Brain microvascular endothelial cell (primary cell): ENCODE measurements at regions not wholly inside any gene's neighbourhood (a gene's known extent, or its start where the extent isn't known, plus 50 kb on each side); places are given as distances from the start of the nearest gene placed in this dataset.

Experiments
- DNase-seq: peaks from one replicate; pipeline ENCODE4 v3.0.0-alpha.2; 2020
- H3K27ac ChIP-seq: fragments of 250-450 bp; sonication (Bioruptor Pico); 2 replicates; pipeline ENCODE4 v1.5.1; 2020; ENCODE audit warnings: mild to moderate bottlenecking, moderate library complexity
- H3K27me3 ChIP-seq: fragments of 250-450 bp; sonication (Bioruptor Pico); replicated peaks from 2 replicates; pipeline ENCODE4 v1.5.1; 2020; ENCODE audit warnings: mild to moderate bottlenecking
- H3K36me3 ChIP-seq: fragments of 250-450 bp; sonication (Bioruptor Pico); replicated peaks from 2 replicates; pipeline ENCODE4 v1.5.1; 2020; ENCODE audit warnings: mild to moderate bottlenecking
- H3K4me3 ChIP-seq: 2 replicates; pipeline ENCODE4 v1.5.1; 2011; ENCODE audit warnings: low read depth, mild to moderate bottlenecking, control low read depth, low read length, moderate library complexity
- in situ Hi-C: cut with HindIII; loops from 2 replicates; pipeline ENCODE4 v1.10.0; 2017; ENCODE audit warnings: low sequenced_read_pairs, low pct_ligation_motif_present
- TF ChIP-seq, protein P1 (sequence below): IDR thresholded peaks from 2 replicates; pipeline ENCODE4 v1.5.1; 2011; ENCODE audit warnings: low read depth, mild to moderate bottlenecking, moderate library complexity, low read length, control low read depth, inconsistent platforms; ENCODE audit errors: missing control alignments

DNA sequence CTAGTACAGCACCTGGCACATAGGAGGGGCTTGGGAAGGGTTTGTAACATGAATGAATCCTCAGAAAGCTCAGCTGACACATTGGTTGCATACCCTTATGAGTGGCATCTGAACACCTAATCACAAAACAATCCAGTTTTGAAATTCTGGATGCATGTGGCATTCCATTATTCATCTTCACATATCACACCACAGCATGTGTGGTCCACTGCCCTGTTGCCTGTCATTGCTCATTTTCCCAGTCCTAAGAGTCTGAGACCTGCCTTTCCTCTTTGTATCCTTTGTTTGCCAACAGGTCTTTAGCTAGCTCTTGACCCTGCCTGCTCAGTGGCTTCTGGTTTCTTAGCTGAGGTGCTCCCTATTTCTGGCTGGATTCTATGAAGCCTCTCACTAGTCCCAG is 170.8 kb upstream of the ASIC2 start:
- Histone ChIP-seq H3K27ac (no peak overlapping the region), H3K27me3 (no peaks in the 10 kb centered on the region), H3K36me3 (no peaks in the 10 kb centered on the region), H3K4me3 (no peak overlapping the region)
- TF ChIP-seq, protein P1, sequence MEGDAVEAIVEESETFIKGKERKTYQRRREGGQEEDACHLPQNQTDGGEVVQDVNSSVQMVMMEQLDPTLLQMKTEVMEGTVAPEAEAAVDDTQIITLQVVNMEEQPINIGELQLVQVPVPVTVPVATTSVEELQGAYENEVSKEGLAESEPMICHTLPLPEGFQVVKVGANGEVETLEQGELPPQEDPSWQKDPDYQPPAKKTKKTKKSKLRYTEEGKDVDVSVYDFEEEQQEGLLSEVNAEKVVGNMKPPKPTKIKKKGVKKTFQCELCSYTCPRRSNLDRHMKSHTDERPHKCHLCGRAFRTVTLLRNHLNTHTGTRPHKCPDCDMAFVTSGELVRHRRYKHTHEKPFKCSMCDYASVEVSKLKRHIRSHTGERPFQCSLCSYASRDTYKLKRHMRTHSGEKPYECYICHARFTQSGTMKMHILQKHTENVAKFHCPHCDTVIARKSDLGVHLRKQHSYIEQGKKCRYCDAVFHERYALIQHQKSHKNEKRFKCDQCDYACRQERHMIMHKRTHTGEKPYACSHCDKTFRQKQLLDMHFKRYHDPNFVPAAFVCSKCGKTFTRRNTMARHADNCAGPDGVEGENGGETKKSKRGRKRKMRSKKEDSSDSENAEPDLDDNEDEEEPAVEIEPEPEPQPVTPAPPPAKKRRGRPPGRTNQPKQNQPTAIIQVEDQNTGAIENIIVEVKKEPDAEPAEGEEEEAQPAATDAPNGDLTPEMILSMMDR, result no peak
- in situ Hi-C loops, result no loop called here
- DNase-seq, result no peak

DNA sequence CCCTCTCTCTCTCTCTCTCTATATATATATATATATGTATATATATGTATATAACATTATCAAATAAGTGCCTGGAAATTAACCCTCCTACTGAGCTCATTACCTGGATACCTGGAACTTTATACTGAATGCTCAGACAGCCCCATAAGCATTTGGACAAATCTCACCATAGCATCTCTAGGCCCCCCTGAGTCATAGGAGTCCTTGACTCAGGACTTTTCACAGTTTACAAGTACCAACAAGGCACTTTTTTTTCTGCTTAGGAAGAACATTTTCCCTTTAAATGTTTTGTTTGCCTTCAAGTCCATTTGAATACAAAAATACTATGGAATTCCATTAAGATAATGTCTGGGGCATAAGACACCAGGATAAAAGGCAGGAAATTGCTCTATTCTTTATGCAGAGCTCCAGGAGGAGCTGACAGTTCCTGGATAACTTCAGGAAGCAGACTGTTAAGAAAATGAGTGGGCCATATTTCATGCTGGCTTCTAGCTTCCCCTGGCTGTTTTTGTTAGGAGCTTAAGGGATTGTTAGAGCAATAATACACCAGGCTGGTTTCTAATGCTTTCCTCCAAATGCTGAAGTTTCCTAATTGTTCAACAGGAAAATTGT is 171.7 kb upstream of the ASIC2 start:
- TF ChIP-seq, protein P1, result no peak
- in situ Hi-C loops, result no loop called here
- H3K36me3 ChIP-seq, result no peaks in the 10 kb centered on the region

DNA sequence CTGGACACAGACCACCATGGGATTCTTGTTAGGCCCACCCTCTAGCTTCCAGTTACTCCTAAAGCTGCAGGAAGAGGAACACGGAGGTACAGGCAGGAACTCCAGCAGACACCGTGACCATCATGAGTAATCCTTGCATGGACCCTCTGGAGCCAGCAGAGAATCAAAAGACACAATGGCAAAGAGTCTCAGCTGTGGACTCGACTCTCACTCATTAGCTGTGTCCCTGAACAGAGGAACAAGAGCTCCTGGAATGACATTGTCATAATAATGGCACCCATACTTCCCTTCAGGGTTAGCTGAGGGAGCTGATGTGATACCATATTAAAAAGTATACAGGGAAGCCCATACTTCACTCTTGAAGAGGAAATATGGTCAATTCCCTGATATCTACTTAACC is 176.3 kb upstream of the ASIC2 start:
- H3K4me3 ChIP-seq, result no peak overlapping the region
- TF ChIP-seq, protein P1, result no peak
- DNase-seq, result no peak
- no peaks in the 10 kb centered on the region for H3K27me3 ChIP-seq
- no peak overlapping the region for H3K27ac ChIP-seq
- in situ Hi-C loops, result no loop called here
- no peaks in the 10 kb centered on the region for H3K36me3 ChIP-seq

More for the DNA sequence above, 171.7 kb upstream of the ASIC2 start:
- no peak for DNase-seq
- H3K27me3 ChIP-seq, result no peaks in the 10 kb centered on the region
- H3K27ac ChIP-seq, result no peak overlapping the region
- no peak overlapping the region for H3K4me3 ChIP-seq

DNA sequence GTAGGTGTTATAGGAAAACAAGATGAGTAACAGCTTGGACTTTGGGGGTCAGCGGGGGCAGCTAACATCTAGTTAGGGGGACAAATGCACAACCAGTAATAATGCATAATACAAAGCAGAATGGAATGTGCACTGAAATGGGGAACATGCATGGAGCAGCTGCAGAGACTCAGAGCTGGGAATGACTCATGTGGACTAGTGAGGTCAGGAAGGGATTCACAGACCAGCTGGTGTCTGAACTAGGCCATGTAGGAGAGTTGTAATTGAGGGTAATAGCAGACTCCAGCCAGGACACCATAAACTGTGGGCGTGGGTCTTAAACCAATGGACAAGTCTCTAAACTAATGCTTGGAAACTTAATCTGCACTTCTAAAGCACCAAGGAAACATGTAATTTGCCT is 176.8 kb upstream of the ASIC2 start:
- TF ChIP-seq, protein P1, result no peak
- DNase-seq, result peak; percentile 71
- Histone ChIP-seq H3K36me3 (no peaks in the 10 kb centered on the region), H3K27ac (no peak overlapping the region), H3K4me3 (no peak overlapping the region), H3K27me3 (no peaks in the 10 kb centered on the region)
- in situ Hi-C loops, result no loop called here

DNA sequence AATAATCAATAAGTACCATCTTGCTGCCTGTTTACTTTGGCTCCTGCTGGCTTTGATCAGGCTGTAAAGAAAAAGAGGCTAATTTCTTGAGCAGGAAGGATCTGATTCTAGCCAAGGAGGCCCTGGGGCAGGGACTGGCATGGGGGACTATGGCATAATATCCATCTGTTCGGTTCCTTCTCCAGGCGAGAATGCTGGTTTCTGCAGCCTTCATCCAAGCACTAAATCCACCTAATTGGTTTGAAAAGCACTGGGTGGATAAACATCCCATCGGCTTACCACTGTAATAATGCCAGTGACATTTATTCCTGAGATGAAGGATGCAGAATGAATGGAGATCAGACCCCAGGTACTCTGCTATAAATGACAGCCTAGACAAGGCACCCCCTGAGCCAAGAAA is 180.0 kb upstream of the ASIC2 start:
- in situ Hi-C loops, result no loop called here
- no peak overlapping the region for H3K4me3 ChIP-seq
- DNase-seq, result no peak
- no peak overlapping the region for H3K27ac ChIP-seq
- H3K36me3 ChIP-seq, result no peaks in the 10 kb centered on the region
- no peaks in the 10 kb centered on the region for H3K27me3 ChIP-seq
- TF ChIP-seq, protein P1, result no peak

DNA sequence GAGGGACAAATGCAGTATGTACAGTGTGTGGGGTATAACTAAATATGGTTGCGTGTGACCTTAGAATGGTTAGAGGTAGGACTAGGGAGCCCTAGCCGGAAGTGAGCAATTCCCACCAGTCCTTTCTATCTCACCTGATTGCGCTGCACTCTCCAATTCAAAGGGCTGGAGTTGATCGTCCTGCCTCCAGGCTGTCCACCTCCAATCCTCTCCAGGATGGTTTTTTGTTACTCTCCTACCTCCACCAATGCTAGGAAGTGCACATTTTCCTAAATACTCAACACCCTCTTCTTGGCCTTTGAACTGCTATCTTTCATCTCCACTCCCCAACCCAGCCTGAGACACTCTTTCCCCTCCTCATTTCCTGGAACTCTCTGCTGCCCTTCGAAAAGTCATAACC is 181.7 kb upstream of the ASIC2 start:
- Histone ChIP-seq H3K4me3 (no peak overlapping the region), H3K27ac (no peak overlapping the region), H3K36me3 (no peaks in the 10 kb centered on the region), H3K27me3 (no peaks in the 10 kb centered on the region)
- no peak for DNase-seq
- in situ Hi-C loops, result no loop called here
- TF ChIP-seq, protein P1, result no peak
